Liver (tissue), 3 donors: ENCODE measurements at regions not wholly inside any gene's neighbourhood (a gene's known extent, or its start where the extent isn't known, plus 50 kb on each side); places are given as distances from the start of the nearest gene placed in this dataset.

Experiments used
- CTCF ChIP-seq: fragments of 150-350 bp; IDR thresholded peaks from 2 replicates; pipeline ENCODE4 v1.5.1; 2017; ENCODE audit warnings: improper control_type of control experiment, low read depth, low read length; ENCODE audit not compliant: missing input control
- GABPA ChIP-seq, 2 donors: IDR thresholded peaks in 1 of 2; conservative IDR thresholded peaks in 1 of 2; 2 replicates each; pipeline ENCODE4 v1.6.1; 2016; ENCODE audit warnings: antibody characterized with exemption in 2 of 2, mild to moderate bottlenecking in 1 of 2, moderate library complexity in 1 of 2
- JUND ChIP-seq, 2 donors: IDR thresholded peaks; 2 replicates each; pipeline ENCODE4 v1.6.1; 2016; ENCODE audit warnings: antibody characterized with exemption in 2 of 2
- MAX ChIP-seq: IDR thresholded peaks from 2 replicates; pipeline ENCODE4 v1.6.1; 2016; ENCODE audit warnings: antibody characterized with exemption
- RAD21 ChIP-seq, 2 donors: IDR thresholded peaks; 2 replicates each; pipeline ENCODE4 v1.6.1; 2016; ENCODE audit warnings: antibody characterized with exemption in 2 of 2, mild to moderate bottlenecking in 2 of 2
- REST ChIP-seq: IDR thresholded peaks from 2 replicates; pipeline ENCODE4 v1.6.1; 2016; ENCODE audit warnings: antibody characterized with exemption, mild to moderate bottlenecking
- YY1 ChIP-seq: IDR thresholded peaks from 2 replicates; pipeline ENCODE4 v1.6.1; 2016; ENCODE audit warnings: antibody characterized with exemption, mild to moderate bottlenecking
- ZBTB33 ChIP-seq: IDR thresholded peaks from 2 replicates; pipeline ENCODE4 v1.6.1; 2016; ENCODE audit warnings: antibody characterized with exemption
- donor health status: healthy.
- donor health status: healthy.

GRCh38 chr3:159472611-159473010 is 516.0 kb upstream of the IL12A start:
- TF ChIP-seq MAX (no peak), YY1 (no peak), CTCF (no peak), ZBTB33 (no peak), GABPA (IDR thresholded peaks at IDR 0.05 in 1 of 2, conservative IDR thresholded peaks at IDR 0.05 in 1 of 2) (no peak), RAD21 (IDR thresholded peaks at IDR 0.05) (no peak), JUND (IDR thresholded peaks at IDR 0.05) (no peak), REST (no peak)
